HUES6 (cell line): ENCODE measurements at regions not wholly inside any gene's neighbourhood (a gene's known extent, or its start where the extent isn't known, plus 50 kb on each side); places are given as distances from the start of the nearest gene placed in this dataset.
A peak's percentile ranks its signal among the peaks of the same experiment; 100 is the strongest.
"Not testable (repeated sequence)": the region's sequence is repeated elsewhere in the genome, so short reads cannot be mapped to it uniquely, and the experiment has no call there.

Experiments
- H3K27ac ChIP-seq: 2 replicates; pipeline ENCODE4 v1.7.0; 2013; ENCODE audit warnings: low read depth, mild to moderate bottlenecking, low read length, inconsistent platforms
- H3K27me3 ChIP-seq: 2 replicates; pipeline ENCODE4 v1.6.1; 2013; ENCODE audit warnings: low read length; ENCODE audit not compliant: control insufficient read depth, insufficient read depth
- H3K36me3 ChIP-seq: 2 replicates; pipeline ENCODE4 v1.6.1; 2013; ENCODE audit warnings: low read length; ENCODE audit not compliant: control insufficient read depth, insufficient read depth
- H3K4me1 ChIP-seq: 2 replicates; pipeline ENCODE4 v1.6.1; 2013; ENCODE audit warnings: low read length; ENCODE audit not compliant: control insufficient read depth, insufficient read depth
- H3K4me3 ChIP-seq: 2 replicates; pipeline ENCODE4 v1.5.1; 2013; ENCODE audit warnings: low read depth, low read length
- H3K9ac ChIP-seq: one replicate; pipeline ENCODE4 v1.6.1; 2013; ENCODE audit warnings: mild to moderate bottlenecking, low read length
- H3K9me3 ChIP-seq: 2 replicates; pipeline ENCODE4 v1.6.1; 2013; ENCODE audit warnings: low read depth, low read length; ENCODE audit not compliant: control insufficient read depth, insufficient read depth

- H3K4me1 ChIP-seq = peaks cover 10% of the 10 kb centered on the region; the same call in 1 of the 2 replicates
- peak overlapping the region; percentile 69 for H3K4me3 ChIP-seq
- H3K9me3 ChIP-seq = no peaks in the 10 kb centered on the region
- H3K9ac ChIP-seq = peak overlapping the region; percentile 90
- no peaks in the 10 kb centered on the region for H3K36me3 ChIP-seq
- no peaks in the 10 kb centered on the region for H3K27me3 ChIP-seq
- peak overlapping the region; percentile 72; the same call in 1 of the 2 replicates for H3K27ac ChIP-seq
These were observed 116.7 kb upstream of the PRSS16 start for GRCh38 chr6:27130668-27131428.

GRCh38 chr6:27132282-27132531 lies 115.3 kb upstream of the PRSS16 start:
- Histone ChIP-seq H3K4me3 (peak overlapping the region; percentile 69), H3K9ac (peak overlapping the region; percentile 90), H3K4me1 (peaks cover 15% of the 10 kb centered on the region)

GRCh38 chr6:27132532-27133280 lies 114.8 kb upstream of the PRSS16 start:
- H3K27ac ChIP-seq = peak overlapping the region; percentile 87
- H3K36me3 ChIP-seq = no peaks in the 10 kb centered on the region
- H3K9me3 ChIP-seq = no peaks in the 10 kb centered on the region
- no peaks in the 10 kb centered on the region for H3K27me3 ChIP-seq
- H3K4me1 ChIP-seq = peaks cover 17% of the 10 kb centered on the region
- peak overlapping the region; percentile 74 for H3K4me3 ChIP-seq
- peak overlapping the region; percentile 99 for H3K9ac ChIP-seq

More at GRCh38 chr6:27132282-27132531, 115.3 kb upstream of the PRSS16 start:
- H3K27me3 ChIP-seq, H3K36me3 ChIP-seq, H3K9me3 ChIP-seq: not testable (repeated sequence)
- peak overlapping the region; percentile 72 for H3K27ac ChIP-seq

DNA sequence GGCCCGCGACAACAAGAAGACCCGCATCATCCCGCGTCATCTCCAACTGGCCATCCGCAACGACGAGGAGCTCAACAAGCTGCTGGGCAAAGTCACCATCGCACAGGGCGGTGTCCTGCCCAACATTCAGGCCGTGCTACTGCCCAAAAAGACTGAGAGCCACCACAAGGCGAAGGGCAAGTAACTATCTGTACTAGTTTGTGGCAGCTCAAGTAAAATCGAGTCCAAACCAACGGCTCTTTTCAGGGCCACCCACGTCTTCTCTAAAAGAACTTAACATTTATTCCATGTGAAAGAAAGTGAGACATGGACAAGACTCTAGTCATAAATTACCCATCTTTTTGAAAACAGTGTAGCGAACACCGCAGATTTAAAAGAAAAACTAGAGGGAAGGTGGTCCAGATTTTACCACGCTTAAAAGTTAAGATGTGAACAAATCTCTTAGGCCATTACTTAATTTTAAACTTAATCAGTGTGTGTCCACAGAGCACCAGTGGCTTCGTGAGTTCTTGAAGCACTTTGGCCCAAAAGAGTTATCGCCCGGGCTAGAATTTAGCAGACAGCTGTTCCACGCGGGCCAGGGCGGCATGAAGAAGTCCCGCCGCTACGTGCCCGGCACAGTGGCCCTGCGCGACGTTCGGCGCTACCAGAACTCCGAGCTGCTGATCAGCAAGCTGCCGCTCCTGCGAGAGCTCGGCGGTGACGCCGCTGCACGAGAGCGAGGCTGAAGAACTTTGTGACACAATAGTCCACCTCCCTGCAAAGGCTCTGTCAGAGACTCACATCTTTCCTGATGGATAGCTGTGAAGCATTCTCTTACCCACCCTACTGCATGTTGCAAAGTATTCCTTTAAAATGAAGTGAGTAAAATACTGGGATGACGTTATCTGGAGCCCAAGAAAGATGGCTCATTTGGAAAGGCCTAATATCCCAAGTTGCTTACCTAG lies 113.9 kb upstream of the PRSS16 start:
- H3K9ac ChIP-seq = peak overlapping the region; percentile 99
- no peaks in the 10 kb centered on the region for H3K36me3 ChIP-seq
- peaks cover 22% of the 10 kb centered on the region for H3K4me1 ChIP-seq
- no peaks in the 10 kb centered on the region for H3K9me3 ChIP-seq
- peak overlapping the region; percentile 87 for H3K27ac ChIP-seq
- peak overlapping the region; percentile 74 for H3K4me3 ChIP-seq
- H3K27me3 ChIP-seq = no peaks in the 10 kb centered on the region

DNA sequence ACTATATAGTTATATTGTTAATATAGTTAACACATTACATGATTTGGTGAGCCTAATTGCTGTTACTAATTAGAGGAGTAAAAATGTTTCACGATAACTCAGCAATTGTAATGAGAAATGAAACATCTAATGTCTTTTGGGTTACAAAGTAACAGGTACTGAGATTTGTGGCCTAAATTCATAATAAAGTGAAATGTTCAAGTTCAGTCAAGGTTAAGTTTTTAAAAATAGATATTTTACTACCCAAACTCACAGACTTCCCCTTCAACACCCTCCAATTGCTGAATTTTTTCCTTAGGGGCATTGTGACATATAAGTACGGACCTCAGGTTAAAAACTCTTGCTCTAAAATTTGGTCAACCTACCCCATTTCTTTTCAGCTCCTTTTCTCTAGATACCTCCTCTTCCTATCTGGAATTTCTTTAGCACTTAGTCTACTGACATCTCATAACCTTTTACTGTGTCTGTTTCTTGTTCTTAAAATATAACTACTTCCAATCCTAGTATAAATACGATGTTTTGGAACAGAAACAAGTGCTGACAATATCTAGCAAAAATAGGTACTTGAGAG lies 112.3 kb upstream of the PRSS16 start:
- H3K36me3 ChIP-seq = no peaks in the 10 kb centered on the region
- no peaks in the 10 kb centered on the region for H3K27me3 ChIP-seq
- no peak overlapping the region for H3K9ac ChIP-seq
- peaks cover 26% of the 10 kb centered on the region for H3K4me1 ChIP-seq
- H3K4me3 ChIP-seq = no peak overlapping the region
- no peaks in the 10 kb centered on the region for H3K9me3 ChIP-seq
- peak overlapping the region; percentile 87; the same call in 1 of the 2 replicates for H3K27ac ChIP-seq

DNA sequence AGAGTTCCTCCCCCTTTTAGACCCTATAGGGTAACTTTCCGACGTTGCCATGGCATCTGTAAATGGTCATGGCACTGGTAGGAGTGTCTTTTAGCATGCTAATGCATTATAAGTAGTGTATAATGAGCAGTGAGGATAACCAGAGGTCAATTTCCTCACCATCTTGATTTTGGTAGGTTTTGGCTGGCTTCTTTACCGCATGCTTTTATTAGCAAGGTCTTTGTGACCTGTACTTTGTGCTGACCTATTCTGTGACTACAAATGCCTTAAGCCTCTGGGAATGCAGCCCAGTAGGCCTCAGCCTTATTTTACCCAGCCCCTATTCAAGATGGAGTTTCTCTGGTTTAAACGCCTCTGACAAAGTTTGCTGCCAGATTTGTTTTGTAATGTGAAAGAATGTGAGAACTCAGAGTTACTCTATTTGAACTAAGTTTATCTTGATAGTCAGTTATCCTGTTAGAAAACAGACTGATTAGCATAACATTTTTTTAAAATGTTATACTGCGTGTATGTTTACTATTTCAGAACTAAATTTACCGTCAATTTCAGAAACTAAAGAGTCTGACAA lies 111.3 kb upstream of the PRSS16 start:
- Histone ChIP-seq H3K27ac (peak overlapping the region; percentile 96; the same call in 1 of the 2 replicates), H3K9ac (no peak overlapping the region), H3K9me3 (no peaks in the 10 kb centered on the region), H3K4me1 (peaks cover 26% of the 10 kb centered on the region), H3K27me3 (no peaks in the 10 kb centered on the region), H3K36me3 (no peaks in the 10 kb centered on the region), H3K4me3 (no peak overlapping the region)

DNA sequence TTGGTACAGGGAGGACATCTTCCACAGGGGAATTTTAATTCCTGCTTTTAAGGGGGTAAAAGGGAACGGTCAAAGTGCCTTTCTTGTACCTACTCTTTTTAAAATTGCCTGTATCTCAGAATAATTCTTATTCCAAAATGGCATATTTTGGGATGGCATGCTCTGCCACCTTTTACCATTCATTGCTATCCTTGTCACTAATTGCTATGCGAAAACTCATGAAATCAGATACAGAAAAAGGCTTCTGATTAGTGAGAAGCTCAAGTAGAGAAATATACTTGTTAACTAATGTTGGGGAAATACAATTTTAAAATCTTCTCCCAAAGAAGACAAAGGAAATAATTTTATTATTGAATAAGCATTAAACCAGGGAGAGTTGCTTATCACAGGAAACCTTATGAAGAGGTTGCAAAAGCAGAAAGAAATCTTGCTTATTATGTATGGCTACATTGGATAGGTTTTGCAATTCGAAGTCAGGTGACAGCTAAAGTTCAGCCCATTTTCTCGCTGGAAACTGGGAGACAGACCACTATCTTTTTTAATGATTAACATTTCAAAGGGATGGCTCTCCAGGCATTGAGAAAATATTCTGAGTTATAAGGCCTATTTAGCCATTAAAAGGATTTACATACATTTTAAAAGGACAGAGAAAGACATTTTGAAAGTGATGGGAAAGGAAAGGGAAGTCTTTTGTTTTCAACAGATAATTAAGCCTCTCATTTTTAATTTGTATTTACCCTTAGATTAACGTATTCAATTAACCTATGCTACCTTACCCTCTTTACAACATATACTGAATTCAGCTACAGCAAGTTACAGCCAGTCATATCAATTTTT lies 110.3 kb upstream of the PRSS16 start:
- H3K36me3 ChIP-seq = no peaks in the 10 kb centered on the region
- no peaks in the 10 kb centered on the region for H3K27me3 ChIP-seq
- no peak overlapping the region for H3K4me3 ChIP-seq
- H3K4me1 ChIP-seq = peaks cover 31% of the 10 kb centered on the region
- no peaks in the 10 kb centered on the region for H3K9me3 ChIP-seq
- H3K27ac ChIP-seq = peak overlapping the region; percentile 96
- H3K9ac ChIP-seq = peak overlapping the region; percentile 16

DNA sequence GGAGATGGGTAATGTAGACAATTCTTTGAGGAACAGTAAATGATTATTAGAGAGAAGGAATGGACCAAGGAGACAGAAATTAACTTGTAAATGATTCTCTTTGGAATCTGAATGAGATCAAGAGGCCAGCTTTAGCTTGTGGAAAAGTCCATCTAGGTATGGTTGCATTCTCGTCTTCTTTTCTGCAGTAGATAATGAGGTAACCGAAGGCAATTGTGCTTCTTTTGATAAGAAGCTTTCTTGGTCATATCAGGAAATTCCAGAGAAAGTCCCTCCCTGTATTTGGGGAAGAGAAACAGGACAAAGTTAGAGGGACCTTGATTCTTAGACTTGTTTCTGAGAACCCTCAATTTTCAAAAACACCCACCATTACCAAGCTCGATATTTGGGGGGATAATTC lies 109.1 kb upstream of the PRSS16 start:
- no peaks in the 10 kb centered on the region for H3K27me3 ChIP-seq
- H3K4me3 ChIP-seq = peak overlapping the region; percentile 83
- peak overlapping the region; percentile 98 for H3K9ac ChIP-seq
- peaks cover 31% of the 10 kb centered on the region for H3K4me1 ChIP-seq
- no peaks in the 10 kb centered on the region for H3K9me3 ChIP-seq
- H3K36me3 ChIP-seq = no peaks in the 10 kb centered on the region
- peak overlapping the region; percentile 96 for H3K27ac ChIP-seq

GRCh38 chr6:27138837-27139755 lies 108.4 kb upstream of the PRSS16 start:
- H3K27me3 ChIP-seq = no peaks in the 10 kb centered on the region
- no peaks in the 10 kb centered on the region for H3K36me3 ChIP-seq
- peaks cover 31% of the 10 kb centered on the region for H3K4me1 ChIP-seq
- no peaks in the 10 kb centered on the region for H3K9me3 ChIP-seq
- peak overlapping the region; percentile 98 for H3K9ac ChIP-seq
- peak overlapping the region; percentile 96 for H3K27ac ChIP-seq
- H3K4me3 ChIP-seq = peak overlapping the region; percentile 83
